NCI-H2107 treated with DMSO at 0.1 percent for 48 hours (cell line): ENCODE measurements at regions not wholly inside any gene's neighbourhood (a gene's known extent, or its start where the extent isn't known, plus 50 kb on each side); places are given as distances from the start of the nearest gene placed in this dataset.

Experiments
- DNase-seq: peaks from one replicate; lab custom pipeline; 2025; ENCODE audit not compliant: unreplicated experiment; lab: John Stamatoyannopoulos, UW

DNA sequence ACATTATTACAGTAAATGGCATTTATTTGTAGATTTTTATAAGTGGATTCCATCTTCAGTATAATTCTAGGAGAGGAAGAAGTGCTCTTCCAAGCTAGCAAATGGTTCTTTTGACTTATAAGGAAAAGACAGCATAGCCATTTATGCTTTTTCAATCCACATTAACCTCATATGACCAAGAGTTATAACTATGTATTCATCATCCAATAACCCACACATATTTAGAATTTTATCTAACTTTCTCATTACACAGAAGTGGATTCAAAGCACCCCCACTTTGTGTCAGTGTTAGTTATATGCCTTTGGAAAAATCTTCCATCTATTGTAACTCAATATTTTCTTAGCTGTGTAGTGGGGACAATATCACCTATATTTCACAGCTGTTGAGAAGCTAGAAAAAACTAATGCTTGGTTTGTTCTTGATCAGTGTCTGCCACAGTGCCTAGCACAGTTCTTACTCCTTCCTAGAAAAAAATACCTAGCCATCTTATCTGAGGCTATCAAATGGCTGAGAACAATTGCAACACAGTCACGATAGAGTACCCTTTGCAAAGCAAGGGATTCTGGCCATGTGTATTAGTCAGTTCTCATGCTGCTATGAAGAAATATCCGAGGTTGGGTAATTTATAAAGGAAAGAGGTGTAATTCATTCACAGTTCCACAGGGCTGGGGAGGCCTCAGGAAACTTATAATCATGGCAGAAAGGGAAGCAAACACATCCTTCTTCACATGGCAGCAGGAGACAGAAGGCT is 986.3 kb downstream of the TFAP2A start:
- no peak for DNase-seq

DNA sequence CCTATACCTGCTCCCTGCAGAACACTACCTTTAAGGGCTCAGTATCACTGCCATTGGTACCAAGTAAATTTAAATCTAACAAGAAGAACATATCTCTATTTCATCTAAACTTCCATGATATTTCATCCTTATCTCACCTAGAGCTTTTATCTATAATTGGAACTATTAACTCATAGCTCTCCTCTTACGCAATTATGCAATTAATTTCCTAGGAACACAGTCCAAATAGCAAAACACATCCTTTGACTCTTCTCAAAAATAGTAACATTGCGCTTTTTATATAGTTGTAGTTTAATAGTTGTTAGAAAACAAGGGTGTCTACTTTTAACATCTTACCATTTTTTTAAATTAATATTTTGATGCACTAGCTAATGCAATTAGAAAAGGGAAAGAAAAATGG is 986.8 kb upstream of the SLC35B3 start:
- no peak for DNase-seq

DNA sequence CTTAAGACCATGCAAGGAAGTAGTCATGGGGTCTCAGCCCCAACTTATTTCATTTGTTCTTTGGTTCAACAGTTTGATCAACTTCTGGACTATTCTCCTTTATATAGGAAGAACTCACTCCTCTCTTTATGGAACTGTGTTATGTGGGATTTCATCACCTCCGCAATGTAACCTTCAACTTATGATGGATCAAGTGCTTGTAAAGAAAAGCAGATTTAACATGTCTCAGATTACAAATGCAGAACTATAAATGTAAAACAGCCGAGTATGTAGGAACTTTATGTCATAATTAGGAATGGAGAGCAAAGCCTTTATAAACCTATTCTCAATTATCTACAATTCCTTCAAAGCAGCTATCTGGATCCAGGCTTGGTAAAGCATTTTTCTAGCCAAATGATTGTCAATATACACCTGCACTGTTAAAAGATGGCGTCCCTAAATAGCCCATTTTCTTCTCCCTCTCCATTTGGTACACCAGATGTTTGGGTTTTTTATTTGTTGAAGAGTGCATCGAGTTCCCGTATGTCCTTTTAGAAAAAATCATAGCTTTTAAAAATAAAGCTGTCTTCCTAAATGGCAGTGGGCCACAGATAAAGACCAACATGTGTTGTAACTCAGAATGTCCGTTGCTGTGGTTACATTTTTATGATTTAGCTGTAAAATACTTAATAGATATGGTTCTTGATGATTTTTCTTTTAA is 985.1 kb upstream of the SLC35B3 start:
- no peak for DNase-seq

DNA sequence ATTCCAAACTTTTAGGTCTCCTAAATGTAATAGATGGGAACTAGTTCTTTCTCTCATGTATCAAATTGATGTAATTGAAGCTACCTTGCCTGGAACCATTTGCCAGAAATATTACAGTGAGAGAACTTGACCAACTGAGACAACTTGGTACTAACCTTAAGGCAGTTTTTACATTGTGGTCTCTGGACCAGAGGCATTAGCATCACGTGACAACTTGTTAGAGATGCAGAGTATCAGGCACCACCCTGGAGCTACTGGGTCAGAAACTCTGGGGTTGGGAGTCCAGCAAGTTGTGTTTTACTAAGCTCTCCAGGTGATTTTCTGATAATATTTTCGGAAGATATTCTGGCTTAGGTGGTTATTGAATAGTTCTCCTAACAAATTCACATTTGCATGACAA is 982.1 kb upstream of the SLC35B3 start:
- DNase-seq = no peak

GRCh38 chr6:9412951-9413559 is 977.7 kb upstream of the SLC35B3 start:
- DNase-seq = no peak

DNA sequence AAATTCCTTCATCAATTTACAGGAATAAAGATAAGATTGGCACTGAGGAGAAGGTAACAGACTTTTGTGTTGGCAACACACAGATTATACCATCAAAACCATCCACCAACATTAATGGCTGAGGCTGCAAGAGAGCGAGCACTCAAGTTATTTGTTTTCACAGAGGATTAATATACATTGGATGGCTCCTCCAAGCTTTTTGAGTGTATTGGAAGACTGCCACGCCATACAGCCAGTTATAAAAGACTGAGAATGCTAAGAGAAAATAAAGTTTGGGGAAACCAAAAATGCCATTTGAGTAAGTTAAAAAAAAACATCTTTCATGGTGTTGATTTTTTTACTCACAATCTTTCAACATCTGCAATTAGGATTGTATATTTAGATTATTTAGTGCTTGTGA is 973.8 kb upstream of the SLC35B3 start:
- no peak for DNase-seq

GRCh38 chr6:9408402-9409117 is 973.2 kb upstream of the SLC35B3 start:
- no peak for DNase-seq

DNA sequence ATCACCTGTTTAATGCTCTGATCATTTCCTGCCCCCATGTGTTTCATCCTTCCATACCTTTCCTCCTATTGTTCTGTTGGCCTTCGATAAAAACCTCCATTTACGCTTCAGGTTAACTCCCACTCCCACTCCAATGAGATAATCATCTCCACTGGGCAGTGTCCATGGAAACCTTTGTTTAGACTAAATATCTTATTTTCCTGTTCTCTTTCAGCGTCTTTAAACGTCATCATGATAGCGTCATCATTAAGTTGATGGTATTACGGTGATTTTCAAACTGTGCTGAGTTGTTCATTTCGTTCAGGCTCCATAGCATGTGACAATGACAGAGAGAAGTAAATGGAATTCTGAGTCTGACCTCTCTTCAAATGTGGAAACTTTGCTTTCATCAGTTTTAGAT is 970.5 kb upstream of the SLC35B3 start:
- DNase-seq = no peak

DNA sequence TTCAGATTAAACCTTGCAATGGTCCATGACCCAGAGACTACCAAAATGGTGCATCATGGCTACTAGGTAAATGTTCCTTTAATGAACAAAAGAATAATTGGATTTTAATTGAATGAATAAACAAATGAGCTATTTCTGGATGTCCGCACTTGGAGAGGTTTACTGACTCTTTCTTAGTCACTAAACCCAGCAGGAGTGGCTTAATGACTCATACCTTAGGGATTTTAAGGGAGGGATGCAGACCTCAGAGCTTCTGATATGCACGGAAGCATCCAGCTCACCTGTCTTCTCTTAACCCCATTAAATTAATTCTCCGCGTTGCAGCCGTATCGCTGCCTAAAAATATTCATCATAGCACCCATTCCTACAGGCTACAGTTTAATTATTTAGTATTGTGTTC is 970.0 kb upstream of the SLC35B3 start:
- no peak for DNase-seq

DNA sequence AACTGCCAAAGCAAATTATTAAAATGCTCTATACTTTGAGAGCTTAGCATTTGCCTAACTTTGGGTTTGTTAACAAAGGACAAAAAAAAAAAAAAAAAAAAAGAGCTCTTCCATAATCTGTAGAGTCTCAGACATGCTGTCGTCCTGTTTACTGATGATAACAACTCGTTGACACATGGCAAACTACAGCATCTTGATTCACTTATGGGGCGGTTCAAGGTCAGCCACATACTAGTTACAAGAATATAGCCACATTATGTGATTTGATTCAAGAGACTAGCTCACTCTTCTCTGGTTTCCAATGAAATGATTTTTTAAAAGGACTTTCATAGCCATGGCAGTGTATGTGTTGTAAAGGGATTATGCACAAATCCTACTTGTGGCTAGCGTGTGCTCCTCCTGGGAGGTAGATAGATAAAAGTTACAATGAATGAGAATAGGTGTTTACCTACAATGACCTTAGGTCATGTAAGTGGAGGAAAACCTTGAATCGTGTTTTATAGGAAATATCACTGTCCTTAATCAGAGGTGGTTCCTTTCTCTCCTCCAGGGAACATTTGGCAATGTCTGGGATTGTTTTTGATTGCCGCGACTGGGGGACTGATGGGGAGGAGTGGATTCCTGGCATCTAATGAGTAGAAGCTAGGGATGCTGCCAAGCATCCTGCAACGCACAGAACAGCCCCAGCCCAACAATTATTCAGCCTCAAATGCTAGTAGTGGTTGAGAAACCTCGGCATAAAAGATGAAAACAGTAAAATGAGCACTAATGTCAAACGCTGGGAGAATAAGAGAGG is 969.2 kb upstream of the SLC35B3 start:
- no peak for DNase-seq

DNA sequence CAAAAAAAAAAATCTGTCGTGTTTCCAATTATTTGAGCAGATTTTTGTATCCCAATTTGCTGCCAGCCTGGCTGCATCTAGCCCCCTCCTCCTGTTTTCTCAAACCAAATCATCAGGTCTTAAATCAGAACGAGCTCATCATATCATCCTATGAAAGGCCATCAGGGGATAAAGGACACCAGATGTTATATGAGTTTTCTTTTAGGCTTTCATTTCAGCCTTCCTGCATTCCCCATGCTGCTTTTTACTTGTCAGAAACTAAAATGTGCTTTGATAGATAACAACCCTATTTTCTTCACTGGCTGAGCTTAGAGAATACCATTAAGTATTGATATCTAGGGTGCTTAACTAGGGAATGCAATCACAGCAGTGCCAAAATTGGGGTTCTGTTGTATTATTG is 968.4 kb upstream of the SLC35B3 start:
- no peak for DNase-seq

DNA sequence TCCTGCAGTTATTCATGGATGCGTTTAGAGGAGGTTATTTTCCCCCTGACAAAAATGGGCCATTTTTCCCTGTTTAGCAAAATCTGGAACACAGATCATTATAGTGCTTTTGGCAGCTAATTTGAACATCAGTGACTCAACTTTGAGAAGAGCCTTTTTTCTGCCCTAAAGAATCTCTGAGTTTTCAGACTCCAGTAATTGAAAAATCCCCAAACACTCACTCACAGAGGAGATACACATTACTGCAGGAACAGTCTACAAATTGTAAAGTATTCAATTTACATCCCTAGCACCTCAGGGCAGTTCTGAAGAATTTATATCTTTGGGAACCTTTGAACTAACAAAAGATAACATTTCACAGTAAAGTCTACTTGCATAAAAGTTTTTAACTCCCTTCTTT is 966.6 kb upstream of the SLC35B3 start:
- DNase-seq = no peak

GRCh38 chr6:9399916-9400315 is 964.6 kb upstream of the SLC35B3 start:
- no peak for DNase-seq

DNA sequence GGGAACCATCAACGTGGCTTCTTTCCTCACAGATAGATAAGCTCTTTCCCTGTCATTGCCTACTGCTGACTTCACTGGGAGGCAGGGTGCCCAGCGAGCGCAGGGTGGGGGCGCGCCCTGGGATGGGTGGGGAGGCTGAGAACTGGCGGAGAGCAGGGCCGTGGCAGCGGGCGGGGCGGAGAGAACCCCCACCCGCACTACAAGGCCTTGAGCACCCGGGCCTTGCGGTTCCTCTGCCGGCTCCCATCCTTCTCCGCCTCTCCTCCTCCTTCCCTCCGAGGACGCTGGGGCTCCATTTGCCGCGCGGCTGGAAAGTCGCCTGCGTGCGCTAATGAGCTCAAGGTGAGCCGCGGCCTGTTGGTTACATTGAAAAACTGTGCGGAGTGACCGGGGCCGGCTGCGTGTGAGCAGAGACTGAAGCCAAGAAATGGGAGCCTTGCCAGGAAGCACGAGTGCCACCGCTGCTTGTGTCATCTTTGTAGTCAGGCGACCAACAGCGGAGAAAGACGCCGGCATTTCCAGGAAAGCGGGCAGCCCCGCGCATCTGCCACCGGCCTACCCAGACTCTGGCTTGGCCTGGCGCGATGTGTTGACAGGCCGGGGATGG is 963.5 kb upstream of the SLC35B3 start:
- no peak for DNase-seq

DNA sequence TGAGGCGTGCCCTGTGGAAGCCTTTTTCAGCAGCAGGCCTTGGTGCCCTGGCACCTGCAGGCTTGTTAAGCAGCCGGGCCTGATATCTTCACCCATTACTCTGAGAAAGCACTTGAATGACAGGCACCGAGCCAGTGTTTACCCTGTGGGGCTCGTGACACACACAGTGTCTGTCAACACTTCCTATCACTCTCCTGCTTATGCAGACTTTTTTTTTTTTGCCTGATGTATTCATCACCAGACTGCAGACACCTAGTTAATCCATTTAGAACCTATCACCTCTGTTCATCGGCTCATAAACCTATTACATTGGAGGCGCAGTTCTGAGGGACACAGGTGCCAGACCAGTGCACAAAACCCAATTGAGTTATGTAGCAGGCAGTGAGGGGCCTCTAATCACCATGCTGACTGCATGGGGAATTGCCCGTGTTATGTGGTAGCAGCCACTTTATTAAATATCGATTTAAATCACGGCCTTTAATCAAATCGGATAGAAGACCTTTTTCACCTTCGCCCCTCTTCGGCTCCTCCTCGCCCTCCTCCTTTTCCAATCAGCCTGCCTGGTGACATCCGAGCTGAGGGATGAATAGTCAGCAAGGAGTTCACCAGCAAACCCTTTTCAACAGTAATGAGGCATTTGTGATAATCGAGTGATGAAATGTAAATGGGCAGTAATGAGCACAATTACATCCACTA is 962.9 kb upstream of the SLC35B3 start:
- peak; percentile 56 for DNase-seq

DNA sequence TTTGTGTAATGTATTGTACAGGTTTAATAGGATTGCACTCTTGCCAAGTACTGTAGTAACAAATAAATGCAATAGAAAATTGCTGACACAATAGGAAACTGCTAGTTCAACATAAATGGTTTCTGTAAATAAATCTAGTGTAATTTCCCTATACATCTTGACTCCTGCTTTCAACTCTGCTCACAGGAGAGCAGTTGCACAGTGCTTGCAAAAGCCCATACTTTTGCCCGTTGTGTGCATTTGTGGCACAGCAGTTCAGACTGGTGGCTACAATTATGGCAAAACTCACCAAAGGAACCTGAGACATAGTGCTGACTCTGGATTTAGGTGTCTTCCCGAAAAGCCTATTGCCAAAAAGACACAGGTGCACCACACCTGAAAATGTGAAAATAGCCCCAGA is 953.3 kb upstream of the SLC35B3 start:
- DNase-seq = no peak

- DNase-seq = no peak
Observed at GRCh38 chr6:9380568-9380967, 945.2 kb upstream of the SLC35B3 start.

GRCh38 chr6:9373308-9373707 is 938.0 kb upstream of the SLC35B3 start:
- DNase-seq = no peak

- no peak for DNase-seq
Observed at GRCh38 chr6:9370480-9370879, 935.1 kb upstream of the SLC35B3 start.

DNA sequence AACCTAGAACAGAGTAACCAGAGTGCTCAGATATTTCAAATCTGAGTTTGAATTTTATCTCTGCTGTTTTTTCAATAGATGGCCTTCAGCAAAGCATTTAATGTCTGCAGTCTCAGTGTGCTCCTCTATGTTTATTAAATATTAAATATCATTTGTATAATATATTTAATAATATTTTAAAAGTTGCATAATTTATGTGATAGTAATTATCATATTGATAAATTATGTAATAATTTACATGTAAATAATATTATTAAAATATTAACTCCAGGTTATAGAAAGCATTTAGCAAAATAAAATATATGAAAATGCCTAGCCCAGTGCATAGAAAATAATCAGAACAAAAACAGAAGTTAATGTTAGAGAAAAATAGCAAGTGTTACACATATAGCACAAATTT is 930.0 kb upstream of the SLC35B3 start:
- no peak for DNase-seq
